ENCODE measurements at regions not wholly inside any gene's neighbourhood (a gene's known extent, or its start where the extent isn't known, plus 50 kb on each side); places are given as distances from the start of the nearest gene placed in this dataset.

DNA sequence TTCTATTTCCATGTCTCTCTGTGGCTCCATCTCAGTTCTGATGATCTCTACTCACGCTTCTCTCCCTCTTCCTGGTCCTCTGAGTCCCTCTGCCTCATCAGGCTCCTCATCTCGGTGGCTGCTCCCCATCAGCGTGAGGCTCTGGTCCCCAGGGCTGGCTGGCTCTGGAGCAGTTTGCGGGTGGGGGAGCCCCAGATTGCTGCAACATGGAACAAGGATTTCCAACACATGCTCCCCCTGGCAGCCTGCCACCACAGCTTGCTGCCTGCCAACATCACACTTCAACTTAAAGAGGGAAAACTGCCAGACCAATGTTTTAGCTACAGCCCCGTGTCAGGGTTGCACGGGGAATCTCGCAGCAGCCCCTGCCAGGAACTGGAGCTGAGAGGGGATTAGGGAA is 77.2 kb upstream of the NEK6 start:
- CTCF ChIA-PET: interaction anchor here (0.6 kb wide), 2 partner anchors 90 to 680 kb away, joined by 5 read pairs; no protein-coding TSS in a partner anchor

GRCh38 chr9:124182741-124183140 is 75.0 kb upstream of the NEK6 start:
- no peaks in the 10 kb centered on the region for H3K79me2 ChIP-seq (ENCODE audit: low read length)
- H3K27me3 ChIP-seq (ENCODE audit: low read length): peaks cover 5% of the 10 kb centered on the region
- no peak overlapping the region for H3K4me3 ChIP-seq (ENCODE audit: low read length)
- ChIA-PET POLR2A (ENCODE audit: unreplicated experiment) (no interaction called here), CTCF (no interaction called here)
- BruUV-seq (replicated peaks): no TSS peak
- H3K4me1 ChIP-seq (ENCODE audit: insufficient read depth, low read length): no peaks in the 10 kb centered on the region
- H3F3A ChIP-seq (ENCODE audit: low read length, unreplicated experiment): no peaks in the 10 kb centered on the region
- ATAC-seq: no peak
- no peaks in the 10 kb centered on the region for H4K20me1 ChIP-seq (ENCODE audit: low read length)
- no peak overlapping the region for H3K4me2 ChIP-seq (ENCODE audit: low read length)
- H2AFZ ChIP-seq (ENCODE audit: low read length): no peak overlapping the region
- H3K9ac ChIP-seq (ENCODE audit: low read length): no peak overlapping the region
- no peaks in the 10 kb centered on the region for H3K36me3 ChIP-seq (ENCODE audit: low read depth, low read length)
- H3K9me3 ChIP-seq (ENCODE audit: low read length): no peaks in the 10 kb centered on the region
- TF ChIP-seq EZH2 (IDR thresholded peaks at IDR 0.05; ENCODE audit: low read length, unreplicated experiment) (no peak), EZH2phosphoT487 (IDR thresholded peaks at IDR 0.05; ENCODE audit: borderline replicate concordance, low read length) (no peak)
- TF ChIP-seq, protein P1, sequence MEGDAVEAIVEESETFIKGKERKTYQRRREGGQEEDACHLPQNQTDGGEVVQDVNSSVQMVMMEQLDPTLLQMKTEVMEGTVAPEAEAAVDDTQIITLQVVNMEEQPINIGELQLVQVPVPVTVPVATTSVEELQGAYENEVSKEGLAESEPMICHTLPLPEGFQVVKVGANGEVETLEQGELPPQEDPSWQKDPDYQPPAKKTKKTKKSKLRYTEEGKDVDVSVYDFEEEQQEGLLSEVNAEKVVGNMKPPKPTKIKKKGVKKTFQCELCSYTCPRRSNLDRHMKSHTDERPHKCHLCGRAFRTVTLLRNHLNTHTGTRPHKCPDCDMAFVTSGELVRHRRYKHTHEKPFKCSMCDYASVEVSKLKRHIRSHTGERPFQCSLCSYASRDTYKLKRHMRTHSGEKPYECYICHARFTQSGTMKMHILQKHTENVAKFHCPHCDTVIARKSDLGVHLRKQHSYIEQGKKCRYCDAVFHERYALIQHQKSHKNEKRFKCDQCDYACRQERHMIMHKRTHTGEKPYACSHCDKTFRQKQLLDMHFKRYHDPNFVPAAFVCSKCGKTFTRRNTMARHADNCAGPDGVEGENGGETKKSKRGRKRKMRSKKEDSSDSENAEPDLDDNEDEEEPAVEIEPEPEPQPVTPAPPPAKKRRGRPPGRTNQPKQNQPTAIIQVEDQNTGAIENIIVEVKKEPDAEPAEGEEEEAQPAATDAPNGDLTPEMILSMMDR (conservative IDR thresholded peaks at IDR 0.05; ENCODE audit: low read depth, low read length): no peak
- H3K9me2 ChIP-seq (replicated peaks; ENCODE audit: low read length): no peaks in the 10 kb centered on the region
- DNase-seq: no peak
- no peak overlapping the region for H3K27ac ChIP-seq (ENCODE audit: low read length)
- intact Hi-C loops (cut with micrococcal nuclease): no loop called here

More for the DNA sequence above, 77.2 kb upstream of the NEK6 start:
- POLR2A ChIA-PET (ENCODE audit: unreplicated experiment): no interaction called here
- H3K4me3 ChIP-seq (ENCODE audit: low read length): no peak overlapping the region
- DNase-seq (no peak), ATAC-seq (no peak)
- peaks cover 5% of the 10 kb centered on the region; the same call in 1 of the 2 replicates for H3K27me3 ChIP-seq (ENCODE audit: low read length)
- H3K4me2 ChIP-seq (ENCODE audit: low read length): no peak overlapping the region
- H3K9me3 ChIP-seq (ENCODE audit: low read length): no peaks in the 10 kb centered on the region
- no peaks in the 10 kb centered on the region for H3F3A ChIP-seq (ENCODE audit: low read length, unreplicated experiment)
- H3K9ac ChIP-seq (ENCODE audit: low read length): no peak overlapping the region
- TF ChIP-seq, protein P1 (conservative IDR thresholded peaks at IDR 0.05; ENCODE audit: low read depth, low read length): no peak
- no peak overlapping the region for H3K27ac ChIP-seq (ENCODE audit: low read length)
- H4K20me1 ChIP-seq (ENCODE audit: low read length): no peaks in the 10 kb centered on the region
- no peaks in the 10 kb centered on the region for H3K36me3 ChIP-seq (ENCODE audit: low read depth, low read length)
- H3K9me2 ChIP-seq (replicated peaks; ENCODE audit: low read length): no peaks in the 10 kb centered on the region
- no peaks in the 10 kb centered on the region for H3K79me2 ChIP-seq (ENCODE audit: low read length)
- intact Hi-C loops (cut with micrococcal nuclease): no loop called here
- no TSS peak for BruUV-seq (replicated peaks)
- no peak overlapping the region for H2AFZ ChIP-seq (ENCODE audit: low read length)
- H3K4me1 ChIP-seq (ENCODE audit: insufficient read depth, low read length): no peaks in the 10 kb centered on the region

DNA sequence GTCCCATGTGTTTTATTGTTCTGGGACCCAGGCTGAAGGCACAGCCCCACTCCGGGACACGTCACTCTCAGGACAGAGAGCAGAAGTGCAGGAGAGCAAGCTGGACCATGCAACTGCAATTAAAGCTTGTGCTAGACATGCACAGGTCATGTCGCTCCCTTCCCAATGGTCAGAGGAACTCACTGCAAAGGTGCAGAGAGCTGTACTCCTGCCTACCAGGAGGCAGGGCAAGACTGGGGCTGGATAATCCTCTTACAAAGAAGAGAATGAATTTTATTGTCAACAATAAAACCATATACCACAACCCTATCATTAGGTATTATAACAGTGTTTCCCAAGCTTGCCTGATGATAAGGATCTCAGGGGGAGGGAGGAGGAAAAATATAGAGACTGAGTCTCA is 74.0 kb upstream of the NEK6 start:
- Histone ChIP-seq H3K9me3 (ENCODE audit: low read length) (no peaks in the 10 kb centered on the region), H3K4me3 (ENCODE audit: low read length) (no peak overlapping the region), H3K79me2 (ENCODE audit: low read length) (no peaks in the 10 kb centered on the region), H3K27me3 (ENCODE audit: low read length) (peaks cover 5% of the 10 kb centered on the region), H4K20me1 (ENCODE audit: low read length) (no peaks in the 10 kb centered on the region), H2AFZ (ENCODE audit: low read length) (no peak overlapping the region), H3K36me3 (ENCODE audit: low read depth, low read length) (no peaks in the 10 kb centered on the region), H3K9ac (ENCODE audit: low read length) (no peak overlapping the region), H3K27ac (ENCODE audit: low read length) (no peak overlapping the region), H3K4me2 (ENCODE audit: low read length) (no peak overlapping the region), H3K9me2 (replicated peaks; ENCODE audit: low read length) (no peaks in the 10 kb centered on the region), H3F3A (ENCODE audit: low read length, unreplicated experiment) (no peaks in the 10 kb centered on the region), H3K4me1 (ENCODE audit: insufficient read depth, low read length) (no peaks in the 10 kb centered on the region)
- intact Hi-C loops (cut with micrococcal nuclease): no loop called here
- DNase-seq: no peak
- POLR2A ChIA-PET (ENCODE audit: unreplicated experiment): no interaction called here
- TF ChIP-seq EZH2 (IDR thresholded peaks at IDR 0.05; ENCODE audit: low read length, unreplicated experiment) (no peak), EZH2phosphoT487 (IDR thresholded peaks at IDR 0.05; ENCODE audit: borderline replicate concordance, low read length) (no peak)
- TF ChIP-seq, protein P1 (conservative IDR thresholded peaks at IDR 0.05; ENCODE audit: low read depth, low read length): no peak
- CTCF ChIA-PET: no interaction called here
- no peak for ATAC-seq
- no TSS peak for BruUV-seq (replicated peaks)
